ENCODE measurements at regions not wholly inside any gene's neighbourhood (a gene's known extent, or its start where the extent isn't known, plus 50 kb on each side); places are given as distances from the start of the nearest gene placed in this dataset.

GRCh38 chr20:33908336-33908735 is 85.4 kb upstream of the RALY start:
- DNase-seq (ENCODE audit: extremely low spot score): no peak
- 22% methylated on average over 6 of the region's 6 CpGs for WGBS
- H3K36me3 ChIP-seq (ENCODE audit: insufficient read depth): no peaks in the 10 kb centered on the region
- no peak overlapping the region for H3K27ac ChIP-seq (ENCODE audit: low read depth)
- H3K4me1 ChIP-seq (ENCODE audit: insufficient read depth): no peaks in the 10 kb centered on the region
- no peak overlapping the region for H3K4me3 ChIP-seq (ENCODE audit: low read depth, low read length)

GRCh38 chr20:33908868-33909267 is 84.8 kb upstream of the RALY start:
- WGBS: 97% methylated on average over 6 of the region's 6 CpGs
- Histone ChIP-seq H3K36me3 (ENCODE audit: insufficient read depth) (no peaks in the 10 kb centered on the region), H3K4me1 (ENCODE audit: insufficient read depth) (no peaks in the 10 kb centered on the region), H3K27ac (ENCODE audit: low read depth) (no peak overlapping the region), H3K4me3 (ENCODE audit: low read depth, low read length) (no peak overlapping the region)
- DNase-seq (ENCODE audit: extremely low spot score): no peak

- Histone ChIP-seq H3K4me3 (ENCODE audit: low read depth, low read length) (no peak overlapping the region), H3K36me3 (ENCODE audit: insufficient read depth) (no peaks in the 10 kb centered on the region), H3K27ac (ENCODE audit: low read depth) (no peak overlapping the region), H3K4me1 (ENCODE audit: insufficient read depth) (no peaks in the 10 kb centered on the region)
- WGBS: 48% methylated on average over 6 of the region's 6 CpGs
- no peak for DNase-seq (ENCODE audit: extremely low spot score)
Measured at GRCh38 chr20:33909331-33909921, 84.3 kb upstream of the RALY start.

- WGBS: 36% methylated on average over 2 of the region's 2 CpGs
- peak; percentile 11 for DNase-seq (ENCODE audit: extremely low spot score)
Measured at GRCh38 chr20:33910056-33910455, 83.7 kb upstream of the RALY start.

GRCh38 chr20:33910529-33911327 is 83.0 kb upstream of the RALY start:
- H3K27ac ChIP-seq (ENCODE audit: low read depth): no peak overlapping the region
- DNase-seq (ENCODE audit: extremely low spot score): no peak
- H3K4me3 ChIP-seq (ENCODE audit: low read depth, low read length): no peak overlapping the region
- H3K36me3 ChIP-seq (ENCODE audit: insufficient read depth): no peaks in the 10 kb centered on the region
- 94% methylated on average over 6 of the region's 6 CpGs for WGBS
- no peaks in the 10 kb centered on the region for H3K4me1 ChIP-seq (ENCODE audit: insufficient read depth)

More at GRCh38 chr20:33910056-33910455, 83.7 kb upstream of the RALY start:
- no peak overlapping the region for H3K4me3 ChIP-seq (ENCODE audit: low read depth, low read length)
- no peak overlapping the region for H3K27ac ChIP-seq (ENCODE audit: low read depth)
- no peaks in the 10 kb centered on the region for H3K36me3 ChIP-seq (ENCODE audit: insufficient read depth)
- H3K4me1 ChIP-seq (ENCODE audit: insufficient read depth): no peaks in the 10 kb centered on the region

GRCh38 chr20:33914919-33915318 is 78.8 kb upstream of the RALY start:
- no peak overlapping the region for H3K4me3 ChIP-seq (ENCODE audit: low read depth, low read length)
- no peak for DNase-seq (ENCODE audit: extremely low spot score)
- no peaks in the 10 kb centered on the region for H3K36me3 ChIP-seq (ENCODE audit: insufficient read depth)
- no peak overlapping the region for H3K27ac ChIP-seq (ENCODE audit: low read depth)
- H3K4me1 ChIP-seq (ENCODE audit: insufficient read depth): no peaks in the 10 kb centered on the region
- 76% methylated on average over 4 of the region's 4 CpGs for WGBS

GRCh38 chr20:33915726-33916331 is 77.9 kb upstream of the RALY start:
- no peak overlapping the region for H3K4me3 ChIP-seq (ENCODE audit: low read depth, low read length)
- H3K4me1 ChIP-seq (ENCODE audit: insufficient read depth): no peaks in the 10 kb centered on the region
- DNase-seq (ENCODE audit: extremely low spot score): no peak
- H3K36me3 ChIP-seq (ENCODE audit: insufficient read depth): no peaks in the 10 kb centered on the region
- H3K27ac ChIP-seq (ENCODE audit: low read depth): no peak overlapping the region
- WGBS: 84% methylated on average over 6 of the region's 6 CpGs

- Histone ChIP-seq H3K4me1 (ENCODE audit: insufficient read depth) (no peaks in the 10 kb centered on the region), H3K4me3 (ENCODE audit: low read depth, low read length) (no peak overlapping the region), H3K36me3 (ENCODE audit: insufficient read depth) (no peaks in the 10 kb centered on the region), H3K27ac (ENCODE audit: low read depth) (no peak overlapping the region)
- WGBS: 87% methylated on average over 2 of the region's 2 CpGs
- no peak for DNase-seq (ENCODE audit: extremely low spot score)
Measured at GRCh38 chr20:33916768-33917167, 76.9 kb upstream of the RALY start.

GRCh38 chr20:33917831-33918525 is 75.7 kb upstream of the RALY start:
- DNase-seq (ENCODE audit: extremely low spot score): no peak
- Histone ChIP-seq H3K36me3 (ENCODE audit: insufficient read depth) (no peaks in the 10 kb centered on the region), H3K4me1 (ENCODE audit: insufficient read depth) (no peaks in the 10 kb centered on the region), H3K27ac (ENCODE audit: low read depth) (no peak overlapping the region), H3K4me3 (ENCODE audit: low read depth, low read length) (no peak overlapping the region)
- WGBS: 53% methylated on average over 6 of the region's 6 CpGs

- Histone ChIP-seq H3K27ac (ENCODE audit: low read depth) (no peak overlapping the region), H3K36me3 (ENCODE audit: insufficient read depth) (no peaks in the 10 kb centered on the region), H3K4me1 (ENCODE audit: insufficient read depth) (no peaks in the 10 kb centered on the region), H3K4me3 (ENCODE audit: low read depth, low read length) (no peak overlapping the region)
- WGBS: 97% methylated on average over 5 of the region's 5 CpGs
- DNase-seq (ENCODE audit: extremely low spot score): no peak
Measured at GRCh38 chr20:33918662-33919061, 75.0 kb upstream of the RALY start.

- Histone ChIP-seq H3K4me1 (ENCODE audit: insufficient read depth) (no peaks in the 10 kb centered on the region), H3K36me3 (ENCODE audit: insufficient read depth) (no peaks in the 10 kb centered on the region), H3K4me3 (ENCODE audit: low read depth, low read length) (no peak overlapping the region), H3K27ac (ENCODE audit: low read depth) (no peak overlapping the region)
- DNase-seq (ENCODE audit: extremely low spot score): no peak
- 83% methylated on average over 5 of the region's 5 CpGs for whole genome bisulfite sequencing
Measured at GRCh38 chr20:33919653-33920052, 74.1 kb upstream of the RALY start.

- Histone ChIP-seq H3K36me3 (ENCODE audit: insufficient read depth) (no peaks in the 10 kb centered on the region), H3K27ac (ENCODE audit: low read depth) (no peak overlapping the region), H3K4me3 (ENCODE audit: low read depth, low read length) (no peak overlapping the region), H3K4me1 (ENCODE audit: insufficient read depth) (no peaks in the 10 kb centered on the region)
- WGBS: 82% methylated on average over 3 of the region's 3 CpGs
- no peak for DNase-seq (ENCODE audit: extremely low spot score)
Measured at GRCh38 chr20:33922224-33922623, 71.5 kb upstream of the RALY start.

- H3K36me3 ChIP-seq (ENCODE audit: insufficient read depth): no peaks in the 10 kb centered on the region
- no peak for DNase-seq (ENCODE audit: extremely low spot score)
- 88% methylated on average over 4 of the region's 4 CpGs for WGBS
- no peak overlapping the region for H3K4me3 ChIP-seq (ENCODE audit: low read depth, low read length)
- H3K4me1 ChIP-seq (ENCODE audit: insufficient read depth): no peaks in the 10 kb centered on the region
- no peak overlapping the region for H3K27ac ChIP-seq (ENCODE audit: low read depth)
Measured at GRCh38 chr20:33923740-33924139, 70.0 kb upstream of the RALY start.

GRCh38 chr20:33925867-33926266 is 67.8 kb upstream of the RALY start:
- no peak overlapping the region for H3K27ac ChIP-seq (ENCODE audit: low read depth)

More at GRCh38 chr20:33925867-33926266, 67.8 kb upstream of the RALY start:
- Histone ChIP-seq H3K36me3 (ENCODE audit: insufficient read depth) (no peaks in the 10 kb centered on the region), H3K4me3 (ENCODE audit: low read depth, low read length) (no peak overlapping the region), H3K4me1 (ENCODE audit: insufficient read depth) (no peaks in the 10 kb centered on the region)
- 81% methylated on average over 2 of the region's 2 CpGs for WGBS
- DNase-seq (ENCODE audit: extremely low spot score): no peak

All from urinary bladder (tissue), 3 donors.